ENCODE measurements at regions not wholly inside any gene's neighbourhood (a gene's known extent, or its start where the extent isn't known, plus 50 kb on each side); places are given as distances from the start of the nearest gene placed in this dataset.
"Not testable (repeated sequence)": the region's sequence is repeated elsewhere in the genome, so short reads cannot be mapped to it uniquely, and the experiment has no call there.

DNA sequence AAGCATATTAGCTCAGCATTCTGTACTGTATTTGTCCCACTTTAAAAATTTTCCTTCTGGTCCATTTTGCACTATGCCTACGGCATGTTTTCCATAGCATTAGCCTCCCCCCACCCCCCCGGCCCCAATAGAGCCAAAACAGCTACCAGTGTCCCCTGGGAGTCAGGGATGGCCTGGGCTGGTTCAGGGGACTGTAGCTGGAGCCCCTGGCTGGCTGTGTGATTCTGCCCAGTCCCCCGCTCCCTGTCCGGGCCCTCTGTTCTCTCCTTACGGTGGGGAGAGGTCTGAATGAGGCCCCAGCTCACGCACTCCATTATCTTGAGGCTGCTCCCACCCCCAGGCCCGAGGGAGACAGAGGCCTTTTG lies 70.1 kb downstream of the KLF15 start:
- no peak for TF ChIP-seq CTCF (conservative IDR thresholded peaks at IDR 0.05)
- peak overlapping the region; percentile 34; the same call in 1 of the 2 replicates for H3K27ac ChIP-seq

- no peak overlapping the region for H3K27ac ChIP-seq
- no peak for TF ChIP-seq CTCF (conservative IDR thresholded peaks at IDR 0.05)
These were observed 71.8 kb downstream of the KLF15 start for GRCh38 chr3:126285369-126285768.

- TF ChIP-seq CTCF (conservative IDR thresholded peaks at IDR 0.05), result no peak
These were observed 72.8 kb downstream of the KLF15 start for GRCh38 chr3:126284258-126284904.

GRCh38 chr3:126283651-126284050 lies 73.6 kb downstream of the KLF15 start:
- H3K27ac ChIP-seq, result not testable (repeated sequence)

More at GRCh38 chr3:126284258-126284904, 72.8 kb downstream of the KLF15 start:
- H3K27ac ChIP-seq, result no peak overlapping the region

DNA sequence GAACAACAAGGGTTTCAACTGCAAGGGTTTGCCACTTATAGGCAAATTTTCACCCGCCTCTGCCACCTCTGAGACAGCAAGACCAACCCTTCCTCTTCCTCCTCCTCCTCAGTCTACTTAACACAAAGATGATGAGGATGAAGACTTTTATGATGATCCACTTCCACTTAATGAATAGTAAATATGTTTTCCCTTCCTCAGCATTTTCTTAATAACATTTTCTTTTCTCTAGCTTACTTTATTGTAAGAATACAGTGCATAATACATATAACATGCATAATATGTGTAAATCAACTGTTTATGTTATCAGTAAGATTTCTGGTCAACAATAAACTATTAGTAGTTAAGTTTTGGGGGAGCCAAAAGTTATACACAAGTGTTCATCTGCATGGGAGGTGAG lies 77.4 kb downstream of the KLF15 start:
- no peak for TF ChIP-seq CTCF (conservative IDR thresholded peaks at IDR 0.05)
- no peak overlapping the region for H3K27ac ChIP-seq

DNA sequence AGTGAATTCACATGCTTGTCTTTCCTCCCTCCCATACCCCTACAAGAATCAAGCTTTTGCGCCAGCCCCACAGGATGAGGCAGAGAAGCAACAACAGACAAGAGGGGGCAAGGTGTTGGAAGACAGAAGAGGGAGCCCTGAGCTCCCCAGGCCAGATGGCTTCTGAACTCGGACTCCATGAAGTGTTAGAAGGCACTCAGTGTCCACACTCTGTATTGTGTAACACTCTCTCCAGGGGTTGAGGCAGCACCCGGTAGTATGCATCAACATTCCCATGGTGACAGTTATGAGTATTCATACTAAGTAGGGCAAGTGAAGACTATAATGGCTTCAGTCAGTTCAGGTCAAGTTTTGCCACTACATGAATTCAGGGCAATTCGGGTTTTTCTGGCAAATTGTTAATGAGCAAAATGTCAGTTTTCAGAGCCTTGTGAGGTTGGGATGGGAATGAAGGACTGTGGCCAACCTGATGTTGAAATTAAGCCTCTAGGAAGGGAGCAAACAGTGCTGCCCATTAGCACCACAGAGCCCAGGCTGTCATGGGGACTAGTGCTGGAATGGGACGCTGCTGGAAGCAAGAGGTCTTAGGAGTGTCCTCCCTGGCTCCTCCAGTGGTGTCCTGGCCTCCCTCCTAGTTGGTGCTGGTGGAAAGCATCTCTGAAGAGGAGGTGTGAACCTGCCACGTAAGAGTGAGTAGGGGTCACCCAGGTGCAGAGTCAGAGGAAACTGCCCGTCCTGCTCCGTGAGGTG lies 79.4 kb downstream of the KLF15 start:
- TF ChIP-seq CTCF (conservative IDR thresholded peaks at IDR 0.05), result no peak
- H3K27ac ChIP-seq, result no peak overlapping the region

DNA sequence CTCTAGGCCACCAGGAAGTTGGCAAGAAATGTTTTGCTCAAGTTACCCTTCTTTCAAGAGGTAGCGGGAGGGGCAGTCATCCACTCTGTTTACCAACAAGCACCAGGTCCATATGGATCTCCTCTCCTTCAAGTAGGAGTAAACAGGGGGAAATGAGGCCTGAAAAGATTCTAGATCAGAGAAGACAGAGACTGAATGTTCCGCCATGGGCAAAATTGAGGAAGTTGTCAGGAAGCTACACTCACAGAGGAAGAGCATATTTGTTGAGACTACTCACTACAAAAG lies 81.6 kb downstream of the KLF15 start:
- no peak for TF ChIP-seq CTCF (conservative IDR thresholded peaks at IDR 0.05)
- H3K27ac ChIP-seq, result no peak overlapping the region

Data from VCaP (cell line).